MM.1S (cell line): ENCODE measurements at regions not wholly inside any gene's neighbourhood (a gene's known extent, or its start where the extent isn't known, plus 50 kb on each side); places are given as distances from the start of the nearest gene placed in this dataset.

Experiments used
- EZH2 ChIP-seq: fragments of 300-600 bp; sonication (generic); optimal IDR thresholded peaks from 2 replicates; pipeline ENCODE3; 2017; ENCODE audit warnings: low read depth, mild to moderate bottlenecking, antibody characterized with exemption, low read length, mixed read lengths
- EZH2phosphoT487 ChIP-seq: fragments of 300-600 bp; sonication (generic); IDR thresholded peaks from 2 replicates; pipeline ENCODE4 v1.6.1; 2018; ENCODE audit warnings: antibody characterized with exemption, low read length
- TF ChIP-seq, protein P1 (sequence below): fragments of 300-600 bp; sonication (generic); IDR thresholded peaks from 2 replicates; pipeline ENCODE4 v1.5.1; 2016; ENCODE audit warnings: antibody characterized with exemption, low read length, mixed read lengths

DNA sequence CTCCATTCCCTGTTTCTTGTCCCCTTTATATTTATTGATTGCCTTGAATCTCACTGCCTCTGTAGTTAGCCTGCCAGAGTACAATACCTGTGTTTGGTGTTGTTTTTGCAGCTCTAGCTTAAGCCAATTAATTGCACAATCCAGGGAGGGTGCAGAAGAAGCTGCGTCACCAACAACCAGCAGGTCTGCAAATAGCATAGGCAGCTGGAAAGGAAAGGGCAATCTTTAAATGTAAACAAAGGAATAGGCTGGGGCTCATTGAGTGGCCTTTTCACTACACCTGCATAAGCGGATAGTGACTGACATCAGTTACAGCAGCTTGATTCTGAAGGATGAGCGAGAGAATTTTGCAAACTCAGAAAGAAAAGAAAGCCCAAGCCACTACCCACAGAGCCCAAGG lies 106.8 kb upstream of the RAI2 start:
- no peak for TF ChIP-seq EZH2phosphoT487
- TF ChIP-seq, protein P1, sequence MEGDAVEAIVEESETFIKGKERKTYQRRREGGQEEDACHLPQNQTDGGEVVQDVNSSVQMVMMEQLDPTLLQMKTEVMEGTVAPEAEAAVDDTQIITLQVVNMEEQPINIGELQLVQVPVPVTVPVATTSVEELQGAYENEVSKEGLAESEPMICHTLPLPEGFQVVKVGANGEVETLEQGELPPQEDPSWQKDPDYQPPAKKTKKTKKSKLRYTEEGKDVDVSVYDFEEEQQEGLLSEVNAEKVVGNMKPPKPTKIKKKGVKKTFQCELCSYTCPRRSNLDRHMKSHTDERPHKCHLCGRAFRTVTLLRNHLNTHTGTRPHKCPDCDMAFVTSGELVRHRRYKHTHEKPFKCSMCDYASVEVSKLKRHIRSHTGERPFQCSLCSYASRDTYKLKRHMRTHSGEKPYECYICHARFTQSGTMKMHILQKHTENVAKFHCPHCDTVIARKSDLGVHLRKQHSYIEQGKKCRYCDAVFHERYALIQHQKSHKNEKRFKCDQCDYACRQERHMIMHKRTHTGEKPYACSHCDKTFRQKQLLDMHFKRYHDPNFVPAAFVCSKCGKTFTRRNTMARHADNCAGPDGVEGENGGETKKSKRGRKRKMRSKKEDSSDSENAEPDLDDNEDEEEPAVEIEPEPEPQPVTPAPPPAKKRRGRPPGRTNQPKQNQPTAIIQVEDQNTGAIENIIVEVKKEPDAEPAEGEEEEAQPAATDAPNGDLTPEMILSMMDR, result no peak
- TF ChIP-seq EZH2, result no peak
